ENCODE measurements at regions not wholly inside any gene's neighbourhood (a gene's known extent, or its start where the extent isn't known, plus 50 kb on each side); places are given as distances from the start of the nearest gene placed in this dataset.

DNA sequence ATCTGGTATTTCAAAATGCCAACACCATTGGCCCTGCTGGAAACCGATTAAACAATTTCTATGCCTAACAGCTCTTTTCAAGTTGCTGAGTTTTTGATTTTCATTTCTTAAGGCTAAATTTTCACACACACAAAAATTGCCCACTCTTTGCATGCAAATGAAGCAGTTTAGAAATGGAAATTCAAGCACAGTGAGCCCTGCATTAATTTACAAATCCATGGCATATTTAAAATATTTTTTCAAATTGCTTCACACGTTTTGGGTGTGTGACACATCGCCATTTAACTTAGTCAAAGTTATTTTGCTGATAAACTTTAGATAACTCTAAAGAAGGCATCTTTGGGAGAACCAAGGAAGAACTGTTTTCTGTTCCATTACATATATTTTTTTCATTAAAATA lies 184.8 kb downstream of the TXNL1 start:
- H3K36me3 ChIP-seq (ENCODE audit: control insufficient read depth, insufficient read depth, low read length): no peaks in the 10 kb centered on the region
- POLR2A ChIA-PET: no interaction called here
- no peaks in the 10 kb centered on the region for H3K27me3 ChIP-seq (ENCODE audit: control insufficient read depth, insufficient read depth, low read length)
- CTCF ChIA-PET: no interaction called here
- TF ChIP-seq, protein P1, sequence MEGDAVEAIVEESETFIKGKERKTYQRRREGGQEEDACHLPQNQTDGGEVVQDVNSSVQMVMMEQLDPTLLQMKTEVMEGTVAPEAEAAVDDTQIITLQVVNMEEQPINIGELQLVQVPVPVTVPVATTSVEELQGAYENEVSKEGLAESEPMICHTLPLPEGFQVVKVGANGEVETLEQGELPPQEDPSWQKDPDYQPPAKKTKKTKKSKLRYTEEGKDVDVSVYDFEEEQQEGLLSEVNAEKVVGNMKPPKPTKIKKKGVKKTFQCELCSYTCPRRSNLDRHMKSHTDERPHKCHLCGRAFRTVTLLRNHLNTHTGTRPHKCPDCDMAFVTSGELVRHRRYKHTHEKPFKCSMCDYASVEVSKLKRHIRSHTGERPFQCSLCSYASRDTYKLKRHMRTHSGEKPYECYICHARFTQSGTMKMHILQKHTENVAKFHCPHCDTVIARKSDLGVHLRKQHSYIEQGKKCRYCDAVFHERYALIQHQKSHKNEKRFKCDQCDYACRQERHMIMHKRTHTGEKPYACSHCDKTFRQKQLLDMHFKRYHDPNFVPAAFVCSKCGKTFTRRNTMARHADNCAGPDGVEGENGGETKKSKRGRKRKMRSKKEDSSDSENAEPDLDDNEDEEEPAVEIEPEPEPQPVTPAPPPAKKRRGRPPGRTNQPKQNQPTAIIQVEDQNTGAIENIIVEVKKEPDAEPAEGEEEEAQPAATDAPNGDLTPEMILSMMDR (IDR thresholded peaks at IDR 0.05; ENCODE audit: insufficient read depth, low read depth, low read length): no peak
- no peak for DNase-seq (ENCODE audit: low read depth)
- H3K4me3 ChIP-seq (ENCODE audit: low read depth, low read length): no peak overlapping the region

DNA sequence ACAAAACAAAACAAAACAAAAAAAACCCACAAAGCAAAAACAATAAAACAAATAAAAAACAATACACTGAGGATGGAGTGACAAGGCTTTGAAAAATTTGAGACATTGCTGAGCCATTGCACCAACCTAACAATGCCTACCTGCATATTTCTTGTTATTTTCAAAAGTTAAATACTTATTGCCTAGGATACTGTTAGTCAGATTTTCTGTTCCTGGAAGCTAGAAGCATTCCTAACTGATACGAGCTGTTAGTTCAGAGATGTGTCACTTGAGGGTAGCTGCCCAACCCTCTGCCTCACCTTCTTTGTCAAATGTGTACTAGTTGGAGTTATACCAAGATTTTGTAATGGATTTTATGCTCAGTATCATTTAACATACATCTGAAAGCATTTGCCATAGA lies 187.2 kb downstream of the TXNL1 start:
- POLR2A ChIA-PET: no interaction called here
- CTCF ChIA-PET: interaction anchor here (0.7 kb wide), 1 partner anchor 52 kb away, joined by 3 read pairs; no protein-coding TSS in a partner anchor
- no peaks in the 10 kb centered on the region for H3K36me3 ChIP-seq (ENCODE audit: control insufficient read depth, insufficient read depth, low read length)
- H3K27me3 ChIP-seq (ENCODE audit: control insufficient read depth, insufficient read depth, low read length): no peaks in the 10 kb centered on the region
- no peak for DNase-seq (ENCODE audit: low read depth)
- H3K4me3 ChIP-seq (ENCODE audit: low read depth, low read length): no peak overlapping the region
- TF ChIP-seq, protein P1 (IDR thresholded peaks at IDR 0.05; ENCODE audit: insufficient read depth, low read depth, low read length): no peak

DNA sequence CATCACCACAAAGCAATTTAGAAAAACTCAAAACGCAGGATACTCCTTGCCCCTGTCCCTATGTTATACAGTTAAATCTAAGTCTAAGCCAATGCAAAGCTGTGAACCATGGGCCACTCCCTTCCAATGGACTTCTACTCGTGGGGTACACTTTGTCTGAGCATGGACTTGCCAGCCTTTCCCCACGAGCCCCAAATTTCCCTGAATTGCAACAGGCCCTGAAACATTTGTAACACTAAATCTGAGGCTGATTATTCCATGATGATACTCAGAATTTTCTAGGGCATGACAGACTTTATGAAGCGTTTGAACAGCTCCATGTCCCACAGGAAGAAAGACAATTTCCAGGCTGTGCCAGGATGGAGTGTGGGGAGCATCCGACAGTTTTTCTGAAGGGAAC lies 189.6 kb downstream of the TXNL1 start:
- no peak overlapping the region for H3K4me3 ChIP-seq (ENCODE audit: low read depth, low read length)
- no peaks in the 10 kb centered on the region for H3K36me3 ChIP-seq (ENCODE audit: control insufficient read depth, insufficient read depth, low read length)
- DNase-seq (ENCODE audit: low read depth): no peak
- TF ChIP-seq, protein P1 (IDR thresholded peaks at IDR 0.05; ENCODE audit: insufficient read depth, low read depth, low read length): no peak
- H3K27me3 ChIP-seq (ENCODE audit: control insufficient read depth, insufficient read depth, low read length): no peaks in the 10 kb centered on the region
- ChIA-PET POLR2A (no interaction called here), CTCF (no interaction called here)

DNA sequence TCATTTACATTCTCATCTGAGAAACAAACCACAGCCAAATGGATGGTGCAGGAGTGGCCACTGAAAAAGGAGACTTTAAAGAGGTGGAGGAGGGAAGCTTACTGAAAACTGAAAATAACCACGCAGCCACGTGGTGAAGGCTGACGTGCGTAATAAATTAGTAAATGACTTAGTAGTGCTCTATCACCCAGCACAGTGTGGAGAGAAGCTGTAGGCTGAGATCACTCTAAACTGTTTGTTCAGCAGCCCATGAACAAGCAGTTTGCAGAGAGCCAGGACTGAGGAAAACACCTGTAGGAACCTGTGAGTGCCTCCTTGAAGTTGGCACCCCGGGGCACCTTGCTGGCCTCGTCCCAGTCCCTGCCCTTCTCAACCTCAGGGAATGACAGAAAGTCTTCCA lies 193.0 kb downstream of the TXNL1 start:
- DNase-seq (ENCODE audit: low read depth): no peak
- H3K27me3 ChIP-seq (ENCODE audit: control insufficient read depth, insufficient read depth, low read length): no peaks in the 10 kb centered on the region
- H3K36me3 ChIP-seq (ENCODE audit: control insufficient read depth, insufficient read depth, low read length): no peaks in the 10 kb centered on the region
- H3K4me3 ChIP-seq (ENCODE audit: low read depth, low read length): no peak overlapping the region
- TF ChIP-seq, protein P1 (IDR thresholded peaks at IDR 0.05; ENCODE audit: insufficient read depth, low read depth, low read length): no peak
- ChIA-PET CTCF (interaction anchor here (0.6 to 1.0 kb wide), 2 partner anchors 19 to 49 kb away, joined by 3 read pairs; no protein-coding TSS in a partner anchor), POLR2A (interaction anchor here (0.5 kb wide), 1 partner anchor 1025 kb away, joined by 4 read pairs; no protein-coding TSS in a partner anchor)

DNA sequence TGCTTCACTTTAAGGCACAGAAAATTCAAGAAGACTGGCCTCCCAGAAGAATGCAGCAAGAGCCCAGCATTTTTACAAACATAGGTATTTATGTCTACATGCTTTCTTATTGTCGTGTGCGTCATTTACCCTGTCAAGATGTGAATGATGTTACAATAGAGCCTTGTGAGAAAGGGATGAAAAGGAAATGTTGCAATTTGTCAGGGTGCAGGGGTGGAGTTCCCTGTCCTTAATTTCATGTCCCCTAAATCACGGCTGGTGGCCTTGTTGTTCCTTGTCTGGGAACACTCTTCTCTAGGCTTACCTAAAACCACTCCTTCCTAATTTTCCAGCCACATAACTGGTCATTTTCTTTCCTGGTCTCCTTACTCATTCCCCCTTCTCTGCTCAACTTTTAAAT lies 194.2 kb downstream of the TXNL1 start:
- CTCF ChIA-PET: no interaction called here
- no peak for DNase-seq (ENCODE audit: low read depth)
- H3K4me3 ChIP-seq (ENCODE audit: low read depth, low read length): no peak overlapping the region
- no peaks in the 10 kb centered on the region for H3K36me3 ChIP-seq (ENCODE audit: control insufficient read depth, insufficient read depth, low read length)
- TF ChIP-seq, protein P1 (IDR thresholded peaks at IDR 0.05; ENCODE audit: insufficient read depth, low read depth, low read length): no peak
- no peaks in the 10 kb centered on the region for H3K27me3 ChIP-seq (ENCODE audit: control insufficient read depth, insufficient read depth, low read length)
- POLR2A ChIA-PET: no interaction called here
